Upper lobe of left lung (tissue), 6 donors: ENCODE measurements at regions not wholly inside any gene's neighbourhood (a gene's known extent, or its start where the extent isn't known, plus 50 kb on each side); places are given as distances from the start of the nearest gene placed in this dataset.

Experiments used
- ATAC-seq, 2 donors: fragments of 200-7000 bp; cut with Tn5 transposase; one replicate each; pipeline ENCODE4 v1.9.1; 2022; ENCODE audit warnings: mild to moderate bottlenecking in 2 of 2, moderate library complexity in 2 of 2; ENCODE audit not compliant: low FRiP score in 2 of 2
- DNase-seq, 2 donors: peaks; one replicate each; pipeline ENCODE4 v3.0.0-alpha.2; 2019 to 2020
- H3K27ac ChIP-seq, 4 donors: fragments of 200-600 bp; sonication (generic); one replicate each; pipeline ENCODE4 v1.5.1; 2016 to 2019
- H3K27me3 ChIP-seq, 4 donors: fragments of 200-600 bp; sonication (generic); one replicate each; pipeline ENCODE4 v1.5.1; 2017 to 2019
- H3K36me3 ChIP-seq, 4 donors: fragments of 200-600 bp; sonication (generic); one replicate each; pipeline ENCODE4 v1.5.1; 2016 to 2019
- H3K4me1 ChIP-seq, 4 donors: fragments of 200-600 bp; sonication (generic); one replicate each; pipeline ENCODE4 v1.5.1; 2018 to 2019
- H3K4me3 ChIP-seq, 4 donors: fragments of 200-600 bp; sonication (generic); one replicate each; pipeline ENCODE4 v1.5.1; 2017 to 2019; ENCODE audit warnings: mild to moderate bottlenecking in 2 of 4, moderate library complexity in 1 of 4
- H3K9me3 ChIP-seq, 4 donors: fragments of 200-600 bp; sonication (generic); one replicate each; pipeline ENCODE4 v1.5.1; 2018 to 2019
- EP300 ChIP-seq, 4 donors: sonication (generic); formaldehyde crosslinking; IDR thresholded peaks; one replicate each; pipeline ENCODE4 v1.5.1; 2017; ENCODE audit warnings: antibody characterized with exemption in 4 of 4, control low read depth in 2 of 4
- POLR2A ChIP-seq, 4 donors: fragments of 450-650 bp; IDR thresholded peaks; one replicate each; pipeline ENCODE4 v1.5.1; 2016 to 2017; ENCODE audit warnings: antibody characterized with exemption in 4 of 4, mild to moderate bottlenecking in 2 of 4
- POLR2AphosphoS5 ChIP-seq, 2 donors: sonication (generic); formaldehyde crosslinking; IDR thresholded peaks; one replicate each; pipeline ENCODE4 v1.5.1; 2017; ENCODE audit warnings: antibody characterized with exemption in 2 of 2
- WGBS, 2 donors: methylation state at CpG; one replicate each; pipeline ENCODE4 v1.1.5; 2017 to 2018; 5-methylcytosine and 5-hydroxymethylcytosine counted together
- TF ChIP-seq, protein P1 (sequence below), 6 experiments: fragments of 450-650 bp in 4 of 6; fragments of 200-600 bp in 2 of 6; sonication (generic) in 2 of 6; IDR thresholded peaks; one replicate each; pipeline ENCODE4 v1.5.1; 2016 to 2019; ENCODE audit warnings: antibody characterized with exemption in 6 of 6
- donor health status: DM: no; HTN: no; CAD: no; lungs with moderate emphysema.
- donor health status: DM: no; HTN: yes; CAD: no; lungs with severe emphysema.

DNA sequence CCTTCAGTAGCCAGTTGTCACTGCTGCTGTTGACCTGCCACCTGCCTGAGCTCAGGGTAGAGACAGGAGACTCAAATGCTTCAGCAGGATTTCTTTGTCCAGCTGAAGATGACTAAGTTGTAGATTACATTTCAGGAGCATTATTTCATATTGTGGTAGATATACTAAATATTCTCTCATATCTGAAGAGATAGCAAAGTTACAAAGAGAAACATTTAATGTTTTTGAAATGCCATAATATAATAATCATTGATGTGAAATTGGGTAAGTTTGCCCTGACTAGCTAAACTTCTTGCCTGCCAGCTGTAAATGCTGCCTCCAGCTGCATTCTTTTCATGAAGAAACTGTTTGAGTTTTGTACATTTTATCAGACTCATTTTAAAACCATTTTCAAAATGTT is 247.6 kb upstream of the CNKSR2 start:
- Histone ChIP-seq H3K4me1 (no peaks in the 10 kb centered on the region), H3K27me3 (no peaks in the 10 kb centered on the region), H3K27ac (no peak overlapping the region), H3K36me3 (no peaks in the 10 kb centered on the region), H3K9me3 (no peaks in the 10 kb centered on the region), H3K4me3 (no peak overlapping the region)
- ATAC-seq = no peak
- TF ChIP-seq POLR2A (IDR thresholded peaks at IDR 0.05) (no peak), POLR2AphosphoS5 (IDR thresholded peaks at IDR 0.05) (no peak), EP300 (IDR thresholded peaks at IDR 0.05) (no peak)
- TF ChIP-seq, protein P1, sequence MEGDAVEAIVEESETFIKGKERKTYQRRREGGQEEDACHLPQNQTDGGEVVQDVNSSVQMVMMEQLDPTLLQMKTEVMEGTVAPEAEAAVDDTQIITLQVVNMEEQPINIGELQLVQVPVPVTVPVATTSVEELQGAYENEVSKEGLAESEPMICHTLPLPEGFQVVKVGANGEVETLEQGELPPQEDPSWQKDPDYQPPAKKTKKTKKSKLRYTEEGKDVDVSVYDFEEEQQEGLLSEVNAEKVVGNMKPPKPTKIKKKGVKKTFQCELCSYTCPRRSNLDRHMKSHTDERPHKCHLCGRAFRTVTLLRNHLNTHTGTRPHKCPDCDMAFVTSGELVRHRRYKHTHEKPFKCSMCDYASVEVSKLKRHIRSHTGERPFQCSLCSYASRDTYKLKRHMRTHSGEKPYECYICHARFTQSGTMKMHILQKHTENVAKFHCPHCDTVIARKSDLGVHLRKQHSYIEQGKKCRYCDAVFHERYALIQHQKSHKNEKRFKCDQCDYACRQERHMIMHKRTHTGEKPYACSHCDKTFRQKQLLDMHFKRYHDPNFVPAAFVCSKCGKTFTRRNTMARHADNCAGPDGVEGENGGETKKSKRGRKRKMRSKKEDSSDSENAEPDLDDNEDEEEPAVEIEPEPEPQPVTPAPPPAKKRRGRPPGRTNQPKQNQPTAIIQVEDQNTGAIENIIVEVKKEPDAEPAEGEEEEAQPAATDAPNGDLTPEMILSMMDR (IDR thresholded peaks at IDR 0.05) = no peak
- no peak for DNase-seq

DNA sequence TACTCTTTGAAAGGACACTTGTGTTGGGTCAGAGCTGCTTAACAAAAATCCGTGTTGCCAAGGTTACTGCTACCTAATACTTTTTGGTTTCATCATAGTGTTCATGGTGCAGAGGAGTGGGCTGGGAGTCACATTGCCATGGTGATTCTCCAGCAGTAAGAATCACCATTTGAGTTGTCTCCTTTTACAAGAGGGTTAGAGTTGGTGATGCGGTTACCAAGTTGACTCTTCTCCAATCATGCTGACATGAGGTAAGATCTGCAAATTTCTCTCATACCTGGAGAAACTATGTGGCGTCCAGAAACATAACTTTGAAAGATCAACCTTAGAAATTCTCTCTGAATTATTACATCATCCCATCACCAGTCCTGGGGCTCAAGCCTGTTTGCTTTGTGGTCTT is 242.9 kb upstream of the CNKSR2 start:
- Histone ChIP-seq H3K4me3 (no peak overlapping the region), H3K4me1 (no peaks in the 10 kb centered on the region), H3K9me3 (no peaks in the 10 kb centered on the region), H3K27me3 (no peaks in the 10 kb centered on the region), H3K36me3 (no peaks in the 10 kb centered on the region), H3K27ac (no peak overlapping the region)
- 62 to 78% methylated on average over 2 to 3 of the region's 3 CpGs for WGBS, 2 donors
- ATAC-seq = no peak
- no peak for TF ChIP-seq POLR2AphosphoS5 (IDR thresholded peaks at IDR 0.05)
- DNase-seq = no peak

DNA sequence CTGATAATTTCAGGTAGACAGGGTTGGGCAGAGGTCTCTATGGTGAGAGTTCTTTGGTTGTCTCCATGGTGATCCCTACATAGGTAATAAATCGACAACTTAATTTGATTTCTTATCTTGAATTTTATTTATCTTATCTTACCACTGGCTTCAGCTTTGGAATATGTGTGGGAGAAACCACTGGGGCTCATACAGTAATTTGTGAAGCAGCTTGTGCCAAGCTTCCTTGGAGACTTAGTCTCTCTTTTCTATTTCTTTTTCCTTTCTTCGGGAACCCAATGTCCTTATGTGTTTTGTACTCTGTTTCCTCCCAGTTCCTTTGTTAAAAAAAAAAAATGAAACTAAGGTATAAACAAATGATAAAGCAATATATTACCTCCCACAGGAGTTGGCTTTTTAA is 242.4 kb upstream of the CNKSR2 start:
- H3K4me1 ChIP-seq = no peaks in the 10 kb centered on the region
- H3K27ac ChIP-seq = no peak overlapping the region
- no peaks in the 10 kb centered on the region for H3K27me3 ChIP-seq
- H3K4me3 ChIP-seq = no peak overlapping the region
- H3K9me3 ChIP-seq = no peaks in the 10 kb centered on the region
- TF ChIP-seq, protein P1 (IDR thresholded peaks at IDR 0.05) = no peak
- TF ChIP-seq POLR2AphosphoS5 (IDR thresholded peaks at IDR 0.05) = no peak
- no peak for TF ChIP-seq POLR2A (IDR thresholded peaks at IDR 0.05)
- no peak for TF ChIP-seq EP300 (IDR thresholded peaks at IDR 0.05)
- 81 to 97% methylated on average over 2 of the region's 2 CpGs for WGBS, 2 donors
- DNase-seq = no peak
- no peaks in the 10 kb centered on the region for H3K36me3 ChIP-seq
- no peak for ATAC-seq

DNA sequence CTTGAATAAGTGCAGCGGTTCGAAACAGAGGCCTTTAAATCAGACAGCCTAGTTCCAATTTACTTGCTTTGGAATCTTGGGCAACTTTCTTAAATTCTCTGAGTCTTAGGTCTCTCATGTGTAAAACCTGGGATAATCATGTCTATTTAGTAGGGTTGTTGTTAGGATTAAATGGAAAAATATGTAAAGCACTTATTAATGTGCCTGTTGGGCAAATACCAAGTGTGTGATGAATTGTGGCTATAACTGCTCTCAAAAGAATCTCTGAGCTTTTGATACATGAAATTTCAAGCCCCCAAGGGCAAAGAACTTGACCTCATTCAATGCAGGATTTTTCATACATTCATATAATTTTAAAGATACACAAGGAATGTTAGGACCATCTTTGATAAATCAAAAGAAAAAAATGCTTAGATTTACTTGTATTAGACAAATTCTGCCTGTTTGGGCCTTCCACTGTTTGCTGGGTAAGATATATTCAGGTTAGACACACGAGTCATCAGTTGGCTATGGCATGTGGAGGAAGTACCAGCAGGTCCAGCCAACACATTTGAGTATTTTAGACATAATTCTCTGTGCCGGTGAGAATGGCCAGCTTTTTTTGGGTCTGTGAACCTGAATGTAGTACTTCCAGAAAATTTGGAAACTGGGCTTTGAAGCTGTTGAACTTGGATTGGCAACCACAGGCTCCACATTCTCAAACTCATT is 241.4 kb upstream of the CNKSR2 start:
- 66 to 89% methylated on average over 4 of the region's 4 CpGs for WGBS, 2 donors
- H3K27ac ChIP-seq = no peak overlapping the region
- DNase-seq (no peak), ATAC-seq (no peak)
- TF ChIP-seq POLR2A (IDR thresholded peaks at IDR 0.05) = no peak
- TF ChIP-seq POLR2AphosphoS5 (IDR thresholded peaks at IDR 0.05) = no peak
- TF ChIP-seq, protein P1 (IDR thresholded peaks at IDR 0.05) = no peak
- TF ChIP-seq EP300 (IDR thresholded peaks at IDR 0.05) = no peak
- no peaks in the 10 kb centered on the region for H3K27me3 ChIP-seq
- H3K9me3 ChIP-seq = no peaks in the 10 kb centered on the region
- H3K4me1 ChIP-seq = no peaks in the 10 kb centered on the region
- H3K4me3 ChIP-seq = no peak overlapping the region
- no peaks in the 10 kb centered on the region for H3K36me3 ChIP-seq

DNA sequence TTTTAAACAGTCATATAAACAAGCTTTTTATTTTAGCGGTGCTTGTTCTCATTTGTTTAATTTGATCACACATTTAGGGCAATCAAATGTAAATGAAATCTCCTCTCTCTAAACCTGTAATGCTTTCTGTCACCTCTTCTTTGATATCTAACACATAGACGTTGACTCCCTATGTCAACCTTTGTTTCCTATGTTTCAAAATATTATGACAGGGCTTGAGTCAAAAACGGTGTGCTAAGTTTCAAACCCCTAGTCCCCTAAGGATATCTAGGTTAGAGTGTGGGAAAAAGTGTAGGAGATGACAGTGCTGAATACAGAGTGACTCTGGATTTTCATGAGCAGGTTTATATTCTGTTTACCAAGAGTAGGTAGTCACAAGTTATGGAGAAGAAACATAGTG is 224.0 kb upstream of the CNKSR2 start:
- no peaks in the 10 kb centered on the region for H3K9me3 ChIP-seq
- no peak overlapping the region for H3K27ac ChIP-seq
- H3K4me1 ChIP-seq = no peaks in the 10 kb centered on the region
- H3K4me3 ChIP-seq = no peak overlapping the region
- H3K36me3 ChIP-seq = no peaks in the 10 kb centered on the region
- DNase-seq (no peak), ATAC-seq (no peak)
- WGBS, 2 donors = 66 to 71% methylated on average over 3 of the region's 3 CpGs
- no peak for TF ChIP-seq POLR2AphosphoS5 (IDR thresholded peaks at IDR 0.05)
- TF ChIP-seq, protein P1 (IDR thresholded peaks at IDR 0.05) = no peak
- TF ChIP-seq POLR2A (IDR thresholded peaks at IDR 0.05) = no peak
- no peak for TF ChIP-seq EP300 (IDR thresholded peaks at IDR 0.05)
- no peaks in the 10 kb centered on the region for H3K27me3 ChIP-seq
